DMS114 treated with DMSO at 0.1 percent for 48 hours (cell line): ENCODE measurements at regions not wholly inside any gene's neighbourhood (a gene's known extent, or its start where the extent isn't known, plus 50 kb on each side); places are given as distances from the start of the nearest gene placed in this dataset.

ENCODE experiments used
- DNase-seq: peaks from one replicate; lab custom pipeline; 2025; ENCODE audit not compliant: unreplicated experiment; lab: John Stamatoyannopoulos, UW

DNA sequence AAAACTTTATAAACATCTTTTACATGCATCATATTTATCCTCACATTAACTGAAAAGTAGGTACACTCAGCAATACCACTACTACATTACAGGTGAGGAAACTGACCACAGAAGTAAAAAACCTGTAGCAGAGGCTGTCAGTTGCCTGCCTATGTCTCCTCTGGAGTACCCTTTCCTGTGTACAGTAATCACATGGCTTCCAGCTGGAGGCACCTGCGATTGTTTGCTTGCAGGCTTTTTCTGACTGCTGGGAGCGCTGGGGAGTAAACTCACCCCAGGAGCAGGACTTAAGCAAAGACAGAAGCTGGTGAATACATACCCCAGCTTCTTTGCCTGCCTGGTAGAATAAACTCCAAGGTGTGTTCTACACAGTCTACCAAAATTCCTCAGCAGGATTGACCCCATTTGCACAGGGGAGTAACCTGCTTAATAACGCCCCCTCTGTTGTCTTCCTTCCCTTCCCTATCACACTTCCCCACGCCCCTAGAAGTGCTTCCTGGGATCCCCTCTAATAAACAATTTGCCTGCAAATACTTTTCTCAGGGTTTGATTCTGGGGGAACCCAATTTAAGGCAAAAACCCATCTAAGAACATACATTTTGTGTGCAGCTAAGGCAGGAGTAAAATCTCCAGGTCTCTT is 138.9 kb downstream of the PTH2R start:
- no peak for DNase-seq

- DNase-seq = no peak
Observed at GRCh38 chr2:208546107-208546506, 139.5 kb downstream of the PTH2R start.

- DNase-seq = no peak
Observed at GRCh38 chr2:208546860-208547650, 140.5 kb downstream of the PTH2R start.

- DNase-seq = no peak
Observed at GRCh38 chr2:208548700-208549099, 142.1 kb downstream of the PTH2R start.

DNA sequence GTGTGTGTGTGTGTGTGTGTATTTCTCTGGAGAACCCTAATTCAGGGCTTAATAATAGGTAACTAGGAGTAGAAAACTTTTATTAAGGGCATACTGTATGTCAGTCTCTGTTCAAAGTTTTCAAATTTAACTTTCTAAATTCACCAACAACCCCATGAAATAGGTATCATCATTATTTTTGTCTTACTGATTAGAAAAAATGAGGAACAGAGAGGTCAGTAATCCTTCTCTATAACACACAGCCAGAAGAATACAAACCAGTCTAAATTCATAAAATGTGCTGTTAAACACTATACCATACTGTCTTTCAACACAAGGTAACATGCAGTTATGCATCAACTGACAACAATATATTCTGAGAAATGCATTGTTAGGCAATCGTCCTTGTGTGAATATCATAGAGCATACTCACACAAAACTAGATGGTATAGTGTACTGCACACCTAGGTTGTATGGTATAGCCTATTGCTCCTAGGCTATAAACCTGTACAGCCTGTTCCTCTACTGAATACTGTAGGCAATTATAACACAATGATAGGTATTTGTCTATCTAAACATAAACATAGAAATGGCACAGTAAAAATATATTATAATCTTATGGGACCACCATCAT is 143.1 kb downstream of the PTH2R start:
- no peak for DNase-seq

DNA sequence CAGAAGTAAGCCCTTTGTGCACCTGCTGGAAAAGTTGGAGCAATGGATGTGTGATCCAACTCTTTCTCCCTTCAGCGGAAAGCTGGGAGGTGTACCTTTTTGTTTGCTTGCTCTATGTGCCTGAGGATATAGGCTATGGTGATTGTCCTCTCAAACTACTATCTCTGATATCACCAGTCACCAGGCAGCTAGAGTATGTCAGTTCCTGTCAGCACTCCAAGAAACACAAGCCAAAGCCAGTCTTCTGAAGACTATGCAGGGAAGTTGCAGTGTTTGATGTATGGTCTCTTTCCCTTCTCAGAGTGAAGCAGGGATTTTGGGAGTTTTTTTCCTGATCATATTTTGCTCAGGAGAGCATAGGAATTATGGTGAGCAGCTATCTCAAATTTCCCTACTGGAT is 146.4 kb downstream of the PTH2R start:
- no peak for DNase-seq

- no peak for DNase-seq
Observed at GRCh38 chr2:208556983-208557484, 150.4 kb downstream of the PTH2R start.

- DNase-seq = no peak
Observed at GRCh38 chr2:208565690-208566416, 159.3 kb downstream of the PTH2R start.

- no peak for DNase-seq
Observed at GRCh38 chr2:208568203-208568602, 161.6 kb downstream of the PTH2R start.

DNA sequence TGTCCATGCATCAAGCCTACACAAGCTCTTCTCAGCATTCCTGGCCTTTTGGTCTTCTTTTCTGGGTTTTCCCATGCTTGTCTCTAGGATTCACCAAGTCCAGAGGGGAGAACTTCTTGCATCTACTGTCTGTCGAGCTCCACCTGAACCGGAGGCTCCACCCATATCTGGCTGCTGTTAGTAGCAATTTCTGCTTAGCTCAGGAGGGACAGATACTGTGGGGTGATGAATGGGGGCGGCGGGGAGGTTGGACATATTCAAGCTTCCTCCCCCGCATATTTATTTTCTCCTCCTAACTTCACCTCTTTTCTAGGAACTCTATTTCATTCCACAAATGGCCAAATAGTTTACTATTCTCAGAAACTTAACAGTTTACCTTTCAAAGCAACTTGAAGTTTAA is 163.5 kb downstream of the PTH2R start:
- no peak for DNase-seq

GRCh38 chr2:208570851-208571763 is 164.5 kb downstream of the PTH2R start:
- DNase-seq = no peak

DNA sequence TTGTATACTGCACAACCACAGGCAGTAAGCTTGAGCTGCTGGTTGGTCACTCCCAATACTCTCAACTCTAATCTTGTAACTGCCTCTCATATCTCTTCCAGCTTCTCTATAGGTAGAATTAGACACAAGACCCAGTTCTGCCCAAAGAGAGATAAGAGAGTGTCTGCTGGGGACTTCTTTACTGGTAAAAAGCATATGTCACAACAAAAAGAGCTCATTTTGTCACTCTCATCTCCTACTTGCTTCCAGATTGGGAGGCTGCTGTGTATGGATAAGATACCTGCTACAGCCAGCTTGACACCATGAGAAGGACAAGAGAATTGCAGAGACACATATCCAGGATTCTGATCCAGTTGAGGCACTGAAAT is 165.2 kb downstream of the PTH2R start:
- DNase-seq = no peak

GRCh38 chr2:208573569-208573968 is 167.0 kb downstream of the PTH2R start:
- DNase-seq = no peak

DNA sequence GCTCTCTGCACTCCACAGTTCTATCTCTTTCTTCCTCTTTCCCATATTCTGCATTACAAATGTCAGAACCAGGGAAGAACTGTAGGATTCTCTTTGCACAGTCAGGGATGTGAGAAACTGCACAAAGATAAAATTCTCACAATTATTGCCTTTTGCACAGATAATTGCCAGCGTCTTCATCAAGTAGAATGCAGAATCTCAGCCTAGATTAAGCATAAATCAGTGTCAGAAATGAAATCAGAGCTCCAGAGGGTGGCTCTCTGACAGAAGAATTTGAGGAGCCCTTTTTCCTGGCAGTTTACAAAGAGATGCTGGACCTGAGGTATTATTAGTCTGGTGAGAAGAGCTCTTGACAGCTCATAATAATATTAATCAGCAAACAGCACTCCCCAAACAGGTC is 173.1 kb downstream of the PTH2R start:
- no peak for DNase-seq

DNA sequence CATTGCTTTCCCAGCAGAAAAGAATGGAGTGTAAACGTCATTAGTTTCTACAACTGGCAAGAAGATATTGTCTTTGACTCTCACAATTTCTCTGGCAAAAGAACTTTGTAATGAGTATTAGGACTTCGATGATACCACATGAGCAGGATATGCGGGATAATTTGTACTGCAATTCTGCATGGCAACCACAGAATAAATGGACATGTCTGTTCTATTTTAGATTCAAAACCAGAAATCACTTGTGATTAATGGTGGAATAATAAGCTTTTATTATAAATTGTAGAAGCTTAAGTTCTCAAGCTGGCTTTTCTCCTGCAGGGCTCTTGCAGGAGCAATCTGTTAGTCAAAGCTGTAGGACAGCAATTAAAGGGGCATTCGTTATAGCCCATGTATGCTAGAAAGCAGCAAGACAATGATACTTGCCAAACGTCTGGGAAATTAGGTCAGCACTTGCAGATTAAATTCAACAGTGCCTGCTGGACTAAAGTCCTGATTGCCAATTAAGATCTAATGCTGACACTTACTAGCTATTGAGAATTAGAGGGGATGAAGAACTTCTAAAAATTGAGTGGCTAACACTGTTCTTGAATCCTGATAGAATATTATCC is 177.9 kb downstream of the PTH2R start:
- no peak for DNase-seq

GRCh38 chr2:208586516-208586915 is 179.9 kb downstream of the PTH2R start:
- no peak for DNase-seq

DNA sequence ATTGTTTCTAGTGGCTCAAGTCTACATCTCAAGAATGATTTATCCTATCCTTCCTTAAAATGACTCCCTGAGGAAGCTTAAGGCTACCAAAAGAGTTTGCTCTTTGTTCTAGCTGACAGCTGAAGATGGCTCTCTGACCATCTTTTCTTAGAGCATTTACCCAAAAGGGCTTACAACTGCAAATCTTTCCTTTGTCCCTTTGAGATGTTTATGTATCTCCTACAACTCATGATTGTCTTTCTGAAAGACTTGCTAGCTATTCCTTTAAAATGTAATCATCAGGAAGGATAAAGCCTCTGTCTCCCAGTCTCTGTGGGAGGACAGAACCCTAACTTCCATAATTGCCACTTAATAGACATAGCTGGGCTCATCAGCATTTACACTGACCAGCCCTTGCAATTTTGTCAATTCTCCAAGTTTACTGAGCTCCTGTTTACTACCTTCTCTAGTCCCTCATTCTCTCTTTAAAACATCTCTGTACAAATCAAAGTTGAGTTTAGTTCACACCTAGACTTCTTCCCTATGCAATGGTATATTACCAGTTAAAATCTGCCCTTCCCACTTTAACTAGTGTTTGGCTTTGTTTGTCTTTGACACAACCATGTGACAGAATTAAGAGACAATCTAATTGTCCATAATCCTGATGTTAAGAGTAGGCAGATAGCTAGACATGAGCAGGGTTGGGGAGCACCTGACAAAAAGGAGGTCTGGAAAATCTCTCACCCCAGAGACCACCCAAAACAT is 188.2 kb downstream of the PTH2R start:
- DNase-seq = no peak

DNA sequence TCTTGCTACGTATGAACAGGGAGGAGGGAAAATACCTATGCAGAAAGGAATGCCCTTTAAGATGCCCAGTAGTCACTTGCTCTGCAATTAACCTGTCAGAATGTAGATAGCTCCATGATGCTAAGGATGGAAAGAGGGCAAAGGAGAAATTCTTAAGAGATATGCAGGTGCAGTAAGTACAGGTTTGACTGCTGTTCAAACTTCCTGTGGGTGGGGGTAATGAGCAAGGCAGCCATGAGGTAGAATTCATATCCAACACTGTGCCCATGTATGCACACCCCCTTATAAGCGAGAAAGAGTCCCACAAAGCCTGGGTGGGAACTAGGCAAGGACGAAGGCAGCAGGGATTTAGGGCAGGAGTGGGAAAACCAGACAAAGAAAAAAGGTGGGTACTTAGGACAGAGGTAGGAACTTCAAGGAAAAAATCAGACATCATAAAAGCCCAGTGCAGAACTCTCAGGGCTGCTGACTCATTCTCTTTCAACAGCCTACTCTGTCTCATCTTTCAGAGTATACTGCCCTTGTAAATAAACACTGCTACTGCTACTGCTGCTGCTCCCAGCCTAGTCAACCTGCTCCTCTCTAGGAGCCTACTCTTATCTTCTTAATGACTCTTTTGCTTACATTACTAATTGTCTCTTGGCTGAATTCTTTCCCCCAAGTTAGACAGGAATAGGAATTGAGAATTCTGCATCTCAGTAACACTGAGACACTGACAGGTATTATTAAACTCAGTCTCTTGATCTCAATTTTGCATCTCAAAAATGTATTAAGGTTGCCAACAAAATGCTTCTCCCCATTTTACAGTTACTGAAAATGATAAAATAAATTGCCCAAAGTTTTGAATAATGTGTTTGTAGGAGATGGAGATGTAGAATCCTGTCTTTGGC is 189.0 kb downstream of the PTH2R start:
- no peak for DNase-seq
